ENCODE measurements at regions not wholly inside any gene's neighbourhood (a gene's known extent, or its start where the extent isn't known, plus 50 kb on each side); places are given as distances from the start of the nearest gene placed in this dataset.
"Not testable (repeated sequence)": the region's sequence is repeated elsewhere in the genome, so short reads cannot be mapped to it uniquely, and the experiment has no call there.

DNA sequence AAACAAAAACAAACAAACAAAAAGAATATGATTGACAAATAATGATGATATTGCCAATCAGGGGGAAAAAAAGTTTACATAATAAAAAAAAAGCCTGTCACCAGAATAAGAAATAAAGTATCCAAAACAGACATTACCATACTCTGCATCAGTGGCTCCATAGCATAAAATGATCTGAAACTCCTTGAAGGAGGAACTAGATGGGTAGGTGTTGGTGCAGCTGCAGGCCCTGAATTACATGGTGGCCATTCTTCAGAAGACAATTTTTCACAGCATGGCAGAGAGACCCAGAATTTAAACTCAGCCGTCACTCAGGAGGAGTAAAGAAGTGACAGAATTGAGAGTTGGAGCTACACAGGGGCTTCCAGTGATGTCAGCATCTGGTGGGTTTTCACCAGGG lies 60.2 kb downstream of the GLUL start:
- no peak for DNase-seq

DNA sequence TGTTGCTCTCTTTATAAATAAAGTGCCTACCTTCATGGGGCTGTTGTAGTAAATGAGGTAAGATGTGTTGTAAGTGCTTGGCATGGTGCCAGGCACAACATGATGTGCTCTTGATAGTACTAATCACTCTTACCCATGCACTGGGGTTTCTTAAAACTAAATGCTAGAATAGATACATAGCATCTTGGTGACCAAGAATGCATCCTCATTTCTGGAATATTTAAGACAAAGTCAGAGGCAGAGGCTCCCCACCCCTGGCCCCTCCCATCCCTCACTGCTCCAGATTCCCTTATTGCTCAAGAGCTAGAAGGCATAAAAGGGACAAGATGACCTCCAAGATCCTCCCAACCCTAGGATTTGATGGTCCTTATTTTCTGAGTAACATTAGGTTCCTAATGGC lies 61.3 kb downstream of the GLUL start:
- no peak for DNase-seq

DNA sequence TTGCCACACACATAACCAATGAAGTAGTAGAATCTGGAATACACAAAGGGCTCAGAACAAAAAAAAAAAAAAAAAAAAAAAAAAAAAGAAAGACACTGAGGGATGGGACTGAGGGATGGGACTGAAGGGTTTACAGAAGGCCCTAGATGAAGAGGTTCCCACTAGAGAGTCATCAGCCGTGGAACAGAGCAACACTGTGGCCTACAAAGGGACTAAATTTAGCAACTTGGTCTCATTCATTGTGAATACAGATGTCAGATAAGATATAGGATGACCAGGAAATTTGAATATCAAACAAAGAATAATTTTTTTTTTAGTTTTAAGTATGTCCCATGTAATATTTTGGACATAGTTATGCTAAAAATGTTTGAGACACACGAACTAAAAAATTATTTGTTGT lies 62.1 kb downstream of the GLUL start:
- DNase-seq, result no peak

DNA sequence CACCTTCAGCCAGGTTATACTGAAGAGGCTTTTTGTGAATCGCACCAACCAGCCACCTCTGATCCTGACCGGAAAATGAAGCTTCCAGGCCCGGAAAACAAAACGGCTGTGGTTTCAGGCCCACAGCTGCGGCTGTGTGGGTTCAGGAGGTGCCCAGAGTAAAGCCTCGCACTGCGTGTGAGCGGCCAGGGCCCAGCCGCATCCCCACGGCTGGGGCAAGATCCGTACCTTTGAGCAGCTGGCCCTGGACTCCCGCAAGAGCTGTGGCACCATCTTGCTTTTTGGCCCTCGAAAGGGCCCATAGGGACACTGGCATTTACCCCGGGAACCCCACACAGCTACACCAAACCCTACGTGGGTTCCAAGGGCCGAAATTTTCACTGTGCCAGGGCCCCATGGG lies 63.0 kb downstream of the GLUL start:
- no peak for DNase-seq

DNA sequence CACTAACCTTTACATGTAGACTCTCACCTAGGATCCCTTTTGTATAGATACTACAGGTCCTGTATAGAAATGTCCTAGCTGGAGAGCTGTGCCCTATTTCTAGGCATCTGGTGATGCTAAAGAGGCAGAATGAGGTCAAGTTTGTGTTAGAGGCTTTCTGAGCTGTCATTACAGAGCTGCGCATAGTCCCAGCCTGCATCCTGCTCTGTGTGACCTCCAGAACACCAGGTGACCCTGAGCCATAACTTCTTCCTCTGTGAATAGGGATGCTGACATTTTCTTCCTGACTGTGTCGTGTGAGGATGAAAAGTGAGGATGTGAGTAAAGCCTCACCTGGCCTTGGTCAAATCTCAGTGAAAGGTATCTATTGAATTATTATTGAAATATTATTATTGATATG lies 66.3 kb downstream of the GLUL start:
- no peak for DNase-seq

DNA sequence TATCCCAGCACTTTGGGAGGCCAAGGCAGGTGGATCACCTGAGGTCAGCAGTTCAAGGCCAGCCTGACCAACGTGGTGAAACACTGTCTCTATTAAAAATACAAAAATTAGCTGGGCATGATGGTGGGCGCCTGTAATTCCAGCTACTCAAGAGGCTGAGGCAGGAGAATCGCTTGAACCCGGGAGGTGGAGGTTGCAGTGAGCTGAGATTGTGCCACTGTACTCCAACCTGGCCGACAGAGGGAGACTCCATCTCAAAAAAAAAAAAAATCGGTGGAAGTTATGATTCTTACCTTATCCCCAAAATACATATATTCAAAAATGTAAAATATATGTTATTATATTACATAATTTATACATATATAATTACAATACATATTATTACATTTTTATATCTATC lies 70.1 kb downstream of the GLUL start:
- DNase-seq, result not testable (repeated sequence)

DNA sequence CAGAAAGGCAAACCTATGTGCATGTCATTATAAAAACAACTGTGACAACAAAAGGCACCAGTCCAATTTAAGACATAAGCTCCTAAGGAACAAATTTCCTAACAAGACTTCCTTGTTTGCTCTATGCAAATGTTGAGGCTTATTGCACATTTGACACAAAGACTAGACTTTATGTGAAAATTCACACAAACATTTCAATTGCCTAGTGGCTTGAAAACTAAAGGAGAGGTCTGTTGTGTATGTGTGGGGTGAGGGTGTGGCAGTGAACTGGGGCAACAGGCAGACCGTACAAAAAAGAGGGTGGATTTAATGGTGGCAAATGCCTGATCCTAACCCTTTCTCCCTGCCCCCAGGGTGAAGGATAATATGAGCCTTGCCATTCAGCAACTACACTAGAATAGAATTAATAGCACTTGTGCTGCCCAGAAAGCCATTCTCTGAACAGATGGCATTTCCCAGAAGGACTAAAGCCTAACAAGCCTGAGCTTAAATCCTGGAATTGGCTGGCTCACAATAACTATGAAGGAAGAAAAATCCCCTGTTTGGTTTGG lies 73.9 kb downstream of the GLUL start:
- no peak for DNase-seq

DNA sequence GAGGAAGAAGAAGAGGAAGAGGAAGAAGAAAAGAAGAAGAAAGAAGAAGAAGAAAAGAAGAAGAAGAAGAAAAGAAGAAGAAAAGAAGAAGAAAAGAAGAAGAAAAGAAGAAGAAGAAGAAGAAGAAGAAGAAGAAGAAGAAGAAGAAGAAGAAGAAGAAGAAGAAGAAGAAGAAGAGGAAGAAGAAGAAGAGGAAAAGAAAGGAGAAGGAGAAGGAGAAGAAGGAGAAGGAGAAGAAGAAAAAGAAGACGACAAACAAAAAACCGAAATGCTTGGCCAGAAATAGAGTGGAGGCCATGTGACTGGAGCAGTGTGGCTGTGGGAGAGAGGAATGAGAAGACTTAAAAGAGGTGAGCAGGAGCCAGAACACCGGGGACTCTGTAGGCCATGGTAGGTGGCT lies 75.1 kb downstream of the GLUL start:
- DNase-seq, result not testable (repeated sequence)

DNA sequence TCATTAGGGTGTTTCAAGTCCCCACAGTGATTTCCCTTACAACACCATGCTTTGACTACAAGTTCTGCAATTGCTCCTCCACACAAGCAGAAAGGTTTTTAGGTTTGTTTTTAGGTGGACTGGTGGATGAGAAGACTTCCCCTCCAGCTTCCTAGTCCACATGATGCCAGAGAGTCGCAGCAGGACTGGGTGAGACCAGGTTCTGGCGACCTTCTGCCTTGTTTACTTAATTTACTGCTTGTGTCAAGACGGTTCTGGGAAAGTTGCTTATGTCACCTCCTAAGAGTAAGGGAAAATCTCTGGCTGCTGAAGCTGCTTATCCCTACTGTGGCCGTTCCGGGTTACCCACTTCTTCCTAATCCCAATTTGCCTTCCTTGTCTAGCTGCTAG lies 76.4 kb downstream of the GLUL start:
- DNase-seq, result no peak

DNA sequence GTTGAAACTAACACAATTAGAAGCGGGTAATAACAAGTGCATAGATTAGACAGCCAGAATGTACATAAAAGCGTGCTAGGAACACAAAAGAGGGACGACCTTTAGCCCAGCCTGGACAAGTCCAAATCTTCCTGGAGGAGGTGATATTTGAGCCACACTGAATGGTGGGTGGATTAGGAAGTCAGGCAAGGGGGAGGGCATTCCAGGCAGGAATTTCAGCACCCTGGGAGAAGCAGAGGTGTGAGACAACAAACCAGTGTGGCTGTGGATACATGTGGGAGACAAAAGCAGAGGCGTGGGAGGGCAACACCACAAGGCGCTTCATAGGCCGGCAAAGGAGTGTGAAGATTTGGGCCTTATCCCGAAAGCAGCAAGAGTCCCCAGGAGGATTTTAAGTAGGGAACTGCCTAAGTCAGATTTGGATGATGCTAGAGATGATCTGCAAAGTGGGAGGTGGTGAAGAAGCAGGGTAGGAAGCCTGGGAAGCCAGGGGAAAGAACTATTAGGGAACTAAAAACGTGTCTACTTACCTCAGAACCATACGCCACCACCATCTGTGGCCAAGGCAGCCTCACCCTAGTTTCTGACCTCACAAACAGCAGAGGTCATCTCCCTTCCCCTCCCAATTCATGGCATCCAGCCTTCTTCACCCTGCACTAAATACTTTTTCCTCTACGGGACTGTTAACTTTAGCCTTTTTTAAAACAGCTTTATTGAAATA lies 81.8 kb downstream of the GLUL start:
- no peak for DNase-seq

DNA sequence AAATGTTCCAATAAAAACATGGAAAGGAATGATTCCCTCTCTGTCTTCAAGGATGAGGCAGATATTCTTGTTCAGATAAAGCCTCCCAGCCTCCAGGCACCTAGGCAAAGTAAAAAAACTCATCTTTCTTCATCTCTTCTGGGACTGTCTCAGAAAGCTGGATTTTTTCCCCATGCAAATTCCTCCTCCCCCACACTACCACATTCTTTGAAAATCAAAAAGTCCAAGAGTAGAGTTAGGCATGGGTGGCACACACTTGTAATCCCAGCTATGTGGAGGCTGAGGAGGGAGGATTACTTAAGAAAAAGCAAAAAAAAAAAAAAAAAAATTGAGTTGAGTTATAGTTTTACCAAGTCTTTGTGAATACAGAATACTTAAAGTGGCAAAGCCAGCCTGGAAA lies 82.8 kb downstream of the GLUL start:
- no peak for DNase-seq

DNA sequence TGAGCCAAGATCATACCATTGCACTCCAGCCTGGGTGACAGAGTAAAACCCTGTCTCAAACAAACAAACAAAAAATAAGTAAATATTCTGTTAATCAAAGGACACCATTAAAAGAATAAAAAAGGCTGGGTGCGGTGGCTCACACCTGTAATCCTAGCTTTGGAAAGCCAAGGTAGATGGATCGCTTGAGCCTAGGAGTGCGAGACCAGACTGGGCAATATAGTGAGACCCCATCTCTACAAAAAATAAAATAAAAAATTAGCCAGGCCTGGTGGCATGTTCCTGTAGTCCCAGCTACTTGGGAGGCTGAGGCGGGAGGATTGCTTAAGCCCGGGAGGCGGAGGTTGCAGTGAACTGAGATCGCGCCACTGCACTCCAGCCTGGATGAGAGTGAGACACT lies 84.1 kb downstream of the GLUL start:
- DNase-seq, result not testable (repeated sequence)

DNA sequence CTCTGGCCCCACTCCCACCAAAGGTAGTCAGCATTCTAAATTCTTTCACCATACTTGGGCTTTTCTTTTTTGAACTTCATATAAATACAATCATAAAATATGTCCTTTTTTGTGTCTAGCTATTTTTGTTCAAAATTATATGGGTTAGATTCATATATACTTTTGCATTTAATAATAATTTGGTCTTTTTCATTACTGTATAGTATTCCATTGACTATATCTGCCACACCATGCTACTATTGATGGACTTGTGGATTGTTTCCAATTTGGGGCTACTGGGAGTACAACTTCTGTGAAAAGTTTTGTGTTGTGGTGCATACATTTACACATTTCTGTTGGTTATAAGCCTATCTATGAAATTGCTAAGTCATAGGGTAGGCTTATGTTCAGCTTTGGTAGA lies 85.7 kb downstream of the GLUL start:
- DNase-seq, result no peak

DNA sequence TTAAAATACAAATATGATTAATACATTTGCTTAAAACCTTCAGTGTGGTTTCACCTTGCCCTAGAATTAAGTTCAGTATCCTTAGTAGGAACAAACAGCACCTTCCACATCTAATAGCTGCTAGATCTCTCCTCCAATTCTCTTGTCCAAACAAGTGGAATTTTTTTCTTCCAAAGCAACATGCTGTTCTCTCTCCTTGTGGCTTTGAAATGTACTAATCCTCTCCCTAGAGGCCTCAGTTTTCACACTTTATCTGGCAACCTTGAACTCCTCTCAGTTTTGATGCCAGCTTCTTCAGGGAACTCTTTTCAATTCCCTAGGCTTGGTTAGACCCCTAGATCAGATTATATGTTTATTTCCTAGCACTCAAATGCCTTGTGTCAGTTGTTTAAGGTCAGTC lies 87.0 kb downstream of the GLUL start:
- no peak for DNase-seq

DNA sequence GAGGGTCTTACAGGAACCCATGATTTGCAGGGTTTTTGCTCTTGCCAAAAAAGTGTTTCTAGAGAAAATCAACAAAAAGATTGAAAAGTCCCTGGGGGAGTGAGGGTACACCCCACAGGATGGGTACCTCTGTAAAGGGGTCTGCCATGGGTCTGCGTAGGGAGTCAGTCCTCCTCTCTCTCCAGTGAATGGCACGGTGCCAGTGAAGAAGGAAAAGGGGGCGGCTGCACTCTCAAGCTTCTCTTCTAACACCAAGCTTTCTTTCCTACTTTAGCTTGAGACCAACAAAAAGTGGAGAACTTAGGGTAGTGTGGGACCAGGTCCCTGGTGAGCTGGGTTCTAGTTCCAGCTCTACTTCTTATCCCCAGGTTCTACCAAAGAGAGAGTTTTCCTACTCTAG lies 87.4 kb downstream of the GLUL start:
- DNase-seq, result no peak

DNA sequence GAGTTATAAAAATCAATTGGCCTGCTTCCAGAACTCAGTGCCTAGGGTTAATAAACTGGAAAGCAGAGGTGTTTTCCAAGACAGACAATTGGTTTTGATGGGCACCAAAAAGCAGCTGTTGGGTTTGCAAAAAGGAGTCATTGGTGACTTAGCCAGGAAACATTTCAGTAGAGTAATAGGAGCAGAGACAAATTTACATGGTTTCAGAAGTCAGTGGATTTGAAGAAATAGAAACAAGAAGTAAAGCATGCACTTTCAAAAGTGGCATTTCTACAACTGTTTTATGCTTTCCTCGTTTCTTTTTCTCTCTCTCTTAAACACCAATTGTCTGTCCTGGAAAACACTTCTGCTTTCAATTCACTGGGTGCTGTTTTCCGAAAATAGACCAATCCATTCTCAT lies 87.8 kb downstream of the GLUL start:
- DNase-seq, result no peak

DNA sequence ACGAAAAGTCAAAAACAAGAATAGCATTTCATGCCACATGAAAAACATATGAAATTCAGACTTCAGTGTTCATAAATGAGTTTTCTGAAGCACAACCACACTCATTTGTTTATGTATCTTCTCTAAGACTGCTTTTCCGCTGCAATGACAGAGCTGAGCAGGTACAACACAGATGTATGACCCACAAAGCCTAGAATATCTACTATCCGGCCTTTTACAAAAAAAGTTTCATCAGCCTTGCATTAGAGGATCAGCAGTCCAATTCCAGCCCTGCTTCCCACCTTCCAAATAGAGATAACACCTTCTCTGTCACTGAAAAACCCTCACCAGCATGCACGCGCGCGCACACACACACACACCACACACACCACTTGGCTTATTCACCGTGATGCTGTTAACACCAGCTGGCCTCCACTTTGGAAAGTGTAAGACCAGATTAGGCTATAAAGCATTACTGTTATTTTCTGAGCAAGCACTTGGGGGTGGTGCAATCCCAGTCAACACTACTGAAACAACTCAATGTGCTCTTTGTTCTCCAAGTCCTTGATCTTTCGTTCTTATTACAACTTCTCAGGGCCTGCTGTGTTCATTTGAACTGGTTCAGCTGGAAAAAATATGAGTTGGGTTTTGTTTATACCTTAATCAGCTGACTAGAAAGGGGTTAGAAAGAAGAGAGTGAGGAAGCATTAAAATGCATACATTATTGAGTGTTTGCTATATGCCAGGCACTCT lies 90.0 kb downstream of the GLUL start:
- DNase-seq, result no peak

DNA sequence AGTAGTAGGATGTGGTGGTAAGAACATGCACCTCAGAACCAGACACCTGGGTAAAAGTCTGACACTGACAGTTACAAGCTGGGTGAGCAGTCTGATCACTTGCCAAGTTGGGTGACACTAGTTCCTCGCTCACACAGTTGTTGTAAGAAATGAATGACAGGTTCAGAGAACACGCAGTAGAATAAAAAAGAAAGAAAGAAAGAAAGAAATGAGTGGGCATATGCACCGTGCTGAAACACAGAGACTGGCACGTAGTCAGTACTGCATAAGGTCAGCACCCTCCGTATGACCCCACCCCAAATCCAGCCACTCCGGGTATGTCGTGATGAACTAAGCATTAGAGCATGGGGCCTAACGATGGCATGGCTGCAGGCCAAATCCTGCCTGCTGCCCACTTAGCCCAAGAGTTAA lies 90.6 kb downstream of the GLUL start:
- DNase-seq, result no peak

DNA sequence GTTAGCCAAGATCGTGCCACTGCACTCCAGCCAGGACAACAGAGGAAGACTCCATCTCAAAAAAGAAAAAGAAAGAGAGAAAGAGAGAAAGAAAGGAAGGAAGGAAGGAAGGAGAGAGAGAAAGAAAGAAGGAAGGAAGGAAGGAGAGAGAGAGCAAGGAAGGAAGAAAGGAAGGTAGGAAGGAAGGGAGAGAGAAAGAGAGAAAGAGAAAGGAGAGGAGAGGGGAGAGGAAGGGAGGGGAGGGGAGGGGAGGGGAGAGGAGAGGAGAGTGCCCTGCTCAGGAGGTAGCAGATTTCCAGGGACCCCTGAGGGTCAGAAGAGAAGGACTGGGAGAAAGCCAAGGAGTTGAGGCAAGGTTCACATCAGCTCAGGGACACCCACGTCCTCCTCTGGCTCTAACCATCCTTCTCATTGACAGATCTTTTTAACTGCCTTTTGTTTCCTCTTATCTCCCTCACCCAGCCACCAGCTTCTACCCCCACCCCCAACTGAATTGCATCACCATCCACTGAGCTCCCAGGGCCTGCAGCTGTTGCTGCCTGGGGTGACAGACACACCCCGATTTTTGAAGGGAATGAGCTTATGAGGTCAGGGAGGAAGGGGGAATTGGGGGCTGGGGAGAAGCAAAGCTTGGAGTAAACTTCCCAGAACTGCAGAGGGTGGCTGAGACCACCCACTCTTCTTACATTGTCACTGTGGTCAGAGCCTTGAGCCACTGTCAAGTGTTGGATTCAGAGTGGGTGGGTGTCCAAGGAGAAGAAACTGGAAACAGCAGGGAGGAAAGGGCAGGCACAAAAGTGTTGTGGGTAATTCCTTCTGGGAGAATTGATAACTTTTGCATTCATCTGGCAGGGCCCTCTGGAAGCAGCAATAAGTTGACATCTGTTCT lies 91.6 kb downstream of the GLUL start:
- no peak for DNase-seq

DNA sequence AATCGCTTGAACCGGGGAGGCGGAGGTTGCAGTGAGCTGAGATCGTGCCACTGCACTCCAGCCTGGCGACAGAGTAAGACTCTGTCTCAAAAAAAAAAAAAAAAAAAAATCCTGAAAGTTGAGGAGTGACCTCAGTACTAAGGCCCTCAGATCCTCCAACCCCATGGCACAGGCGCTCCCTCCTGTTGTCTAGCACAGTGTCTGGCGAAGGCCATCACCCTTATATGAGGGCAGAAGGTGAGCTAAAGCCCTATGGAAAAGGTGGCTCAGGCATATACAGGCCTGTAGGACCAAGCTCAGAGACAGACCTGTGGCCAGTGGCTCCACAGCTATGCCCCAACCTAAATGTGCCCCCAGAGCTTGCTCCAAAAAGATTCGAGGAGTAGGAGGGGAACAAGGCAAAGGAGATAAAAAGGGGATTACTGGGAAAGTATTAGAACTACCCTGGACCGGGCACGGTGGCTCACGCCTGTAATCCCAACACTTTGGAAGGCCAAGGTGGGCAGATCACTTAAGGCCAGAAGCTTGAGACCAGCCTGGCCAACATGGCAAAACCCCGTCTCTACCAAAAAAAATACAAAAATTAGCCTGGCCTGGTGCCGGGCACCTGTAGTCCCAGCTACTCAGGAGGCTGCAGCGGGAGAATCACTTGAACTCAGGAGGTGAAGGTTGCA lies 92.4 kb downstream of the GLUL start:
- not testable (repeated sequence) for DNase-seq

DNA sequence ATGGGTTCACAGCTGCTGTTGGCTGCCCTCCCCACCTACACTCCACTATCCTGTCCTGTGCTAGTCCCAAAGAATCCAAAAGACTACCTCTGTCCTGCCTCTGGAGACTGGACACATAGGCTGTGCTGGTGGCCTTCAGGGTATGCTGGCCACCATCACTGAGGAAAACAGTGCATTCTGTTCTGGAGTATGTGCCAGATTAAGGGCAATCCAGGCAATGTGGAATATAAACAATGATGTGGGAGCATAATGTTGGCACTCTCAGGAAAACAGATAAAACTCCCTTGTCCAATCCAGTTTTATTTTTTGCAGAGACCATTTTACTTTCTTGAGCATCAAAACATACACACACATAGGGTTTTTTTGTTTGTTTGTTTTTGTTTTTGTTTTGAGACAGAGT lies 94.3 kb downstream of the GLUL start:
- DNase-seq, result no peak

DNA sequence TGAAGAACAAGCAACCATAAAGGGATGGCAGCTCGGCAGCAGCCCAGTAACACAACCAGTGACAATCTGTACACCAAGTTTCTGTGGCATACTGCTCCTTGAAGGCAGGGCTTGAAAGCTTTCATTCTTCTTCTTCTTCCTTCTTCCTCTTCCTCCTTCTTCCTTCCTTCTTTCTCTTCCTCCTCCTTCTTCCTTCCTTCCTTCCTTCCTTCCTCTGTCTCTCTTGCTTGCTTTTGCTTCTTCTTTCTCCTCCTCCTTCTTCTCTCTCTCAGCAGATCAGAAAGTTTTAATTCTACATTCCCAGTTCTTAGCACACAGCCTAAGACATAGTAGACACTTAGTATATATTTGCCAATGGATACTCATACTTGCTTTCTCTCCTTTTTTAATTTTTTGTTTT lies 95.9 kb downstream of the GLUL start:
- no peak for DNase-seq

DNA sequence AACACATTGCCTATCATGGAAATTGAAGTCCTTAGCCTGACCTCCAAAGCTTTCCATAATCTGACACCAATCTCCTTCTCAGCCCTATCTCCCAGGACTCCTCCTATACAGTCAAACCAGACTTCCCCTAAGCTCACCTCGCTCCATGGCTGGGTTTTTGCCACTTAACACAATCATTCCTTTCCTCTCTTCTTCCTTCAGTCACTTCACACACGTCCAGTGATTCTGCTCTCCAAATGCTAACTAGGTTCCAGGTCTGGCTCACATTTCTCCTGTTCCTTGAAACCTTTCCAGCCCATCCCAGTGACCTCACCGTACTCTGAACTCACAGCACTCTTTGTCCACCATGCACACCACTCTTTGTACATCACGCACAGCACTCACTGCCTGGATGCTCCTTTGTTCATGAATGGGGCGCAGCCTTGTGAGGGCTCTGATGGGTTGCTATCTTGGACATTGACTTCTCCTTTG lies 98.4 kb downstream of the GLUL start:
- no peak for DNase-seq

Data from activated gamma-delta T cell treated with Interleukin-2 at 50 U/mL for 16 hours (primary cell).